GM21619 (cell line): ENCODE measurements at regions not wholly inside any gene's neighbourhood (a gene's known extent, or its start where the extent isn't known, plus 50 kb on each side); places are given as distances from the start of the nearest gene placed in this dataset.
"Not testable (repeated sequence)": the region's sequence is repeated elsewhere in the genome, so short reads cannot be mapped to it uniquely, and the experiment has no call there.

ENCODE experiments used
- ATAC-seq: cut with Tn5 transposase; IDR thresholded peaks from one replicate; pipeline ENCODE4 v1.9.1; 2021; ENCODE audit not compliant: unreplicated experiment

DNA sequence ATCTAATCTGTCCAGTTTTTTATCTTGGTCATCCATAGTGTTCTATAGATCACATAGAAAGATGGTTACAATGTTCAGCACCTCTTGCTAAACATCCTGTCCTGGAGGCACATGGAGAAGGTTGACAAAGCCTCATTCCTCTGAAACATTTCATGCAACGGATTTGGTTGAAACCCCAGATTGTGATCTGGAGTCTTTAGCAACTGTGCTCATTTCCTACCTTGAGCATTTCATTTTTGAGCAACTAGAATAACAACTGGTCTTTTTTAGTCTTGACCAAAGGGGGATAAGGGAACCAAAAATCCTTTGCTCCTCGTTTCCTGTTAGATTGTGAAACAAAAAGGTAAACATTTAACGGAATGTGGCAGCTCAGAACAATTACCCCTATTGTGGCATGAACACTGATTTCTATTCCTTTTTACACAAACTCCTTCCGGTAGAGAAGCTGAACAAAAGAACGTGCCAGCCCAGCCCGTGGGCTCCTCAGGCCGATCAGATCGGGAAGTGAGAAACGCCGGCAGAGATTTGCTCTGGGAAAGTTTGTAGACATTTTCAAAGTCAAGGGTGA, 94.7 kb upstream of the ERRFI1 start:
- no peak for ATAC-seq

DNA sequence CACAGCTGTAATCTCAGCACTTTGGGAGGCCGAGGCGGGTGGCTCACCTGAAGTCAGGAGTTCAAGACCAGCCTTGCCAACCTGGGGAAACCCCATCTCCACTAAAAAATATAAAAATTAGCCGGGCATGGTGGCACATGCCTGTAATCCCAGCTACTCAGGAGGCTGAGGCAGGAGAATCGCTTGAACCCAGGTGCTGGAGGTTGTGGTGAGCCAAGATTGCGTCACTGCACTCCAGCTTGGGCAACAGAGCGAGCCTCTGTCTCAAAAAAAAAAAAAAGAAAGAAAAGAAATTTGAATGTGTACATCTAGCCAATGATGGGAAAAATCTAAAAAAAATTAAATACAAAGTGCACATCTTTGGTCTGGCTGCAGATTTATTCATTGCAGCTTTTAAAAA, 92.6 kb upstream of the ERRFI1 start:
- ATAC-seq: not testable (repeated sequence)

DNA sequence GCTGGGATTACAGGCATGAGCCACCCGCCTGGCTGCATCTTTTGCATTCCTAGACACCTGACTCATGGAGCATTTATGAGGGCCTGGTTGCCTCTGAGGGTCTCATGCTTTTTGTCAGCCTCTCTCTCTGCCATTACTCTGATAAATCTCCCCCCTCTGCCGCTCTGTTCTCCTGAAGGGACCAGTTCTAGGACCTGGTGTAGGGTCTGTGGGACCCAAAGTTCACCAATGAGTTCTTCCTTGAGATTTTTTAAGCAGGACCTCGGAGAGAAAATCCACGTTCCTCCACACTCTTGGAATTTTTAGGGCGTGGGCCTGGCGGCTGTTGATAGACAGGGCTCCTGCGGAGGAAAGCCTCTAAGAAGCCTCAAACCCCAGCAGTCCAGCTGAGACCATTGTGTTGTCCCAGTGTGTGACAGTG, 91.9 kb upstream of the ERRFI1 start:
- ATAC-seq: no peak

DNA sequence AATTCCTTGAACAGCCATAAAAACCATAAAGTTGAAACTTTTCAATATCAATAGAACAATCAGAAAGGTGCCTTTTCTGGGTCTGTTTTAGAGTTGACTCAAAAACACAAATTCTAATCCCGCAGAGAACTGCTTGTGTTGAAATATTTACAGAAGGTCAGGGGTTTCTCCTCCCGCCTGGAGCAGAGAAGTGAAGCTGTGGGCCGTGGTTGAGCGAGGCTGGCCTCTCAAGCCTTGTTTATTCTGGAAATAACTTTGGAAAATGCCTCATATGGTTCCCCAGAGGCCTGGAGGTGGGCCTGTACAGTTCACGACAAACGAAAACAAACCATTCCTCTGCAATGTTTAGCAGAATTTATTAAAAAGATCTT, 90.8 kb upstream of the ERRFI1 start:
- no peak for ATAC-seq

DNA sequence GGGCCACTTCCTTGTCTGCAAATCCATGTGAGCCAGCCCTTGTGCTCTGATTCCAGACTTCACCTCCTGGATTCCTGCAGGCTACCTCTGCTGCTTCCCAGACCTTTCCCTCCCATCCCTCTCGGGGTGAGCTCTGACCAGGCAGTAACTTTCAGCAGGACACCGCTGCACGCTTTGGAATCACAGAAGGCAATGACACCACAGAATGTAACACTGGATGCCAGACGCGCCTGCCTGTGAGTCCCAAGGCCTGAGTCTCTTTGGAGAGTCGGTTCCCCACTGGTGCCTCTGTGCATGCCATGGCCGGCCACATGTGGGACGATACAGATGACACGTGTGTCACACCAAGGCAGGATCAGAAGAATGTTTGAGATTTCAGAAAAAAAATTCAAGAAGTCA, 89.7 kb upstream of the ERRFI1 start:
- no peak for ATAC-seq

DNA sequence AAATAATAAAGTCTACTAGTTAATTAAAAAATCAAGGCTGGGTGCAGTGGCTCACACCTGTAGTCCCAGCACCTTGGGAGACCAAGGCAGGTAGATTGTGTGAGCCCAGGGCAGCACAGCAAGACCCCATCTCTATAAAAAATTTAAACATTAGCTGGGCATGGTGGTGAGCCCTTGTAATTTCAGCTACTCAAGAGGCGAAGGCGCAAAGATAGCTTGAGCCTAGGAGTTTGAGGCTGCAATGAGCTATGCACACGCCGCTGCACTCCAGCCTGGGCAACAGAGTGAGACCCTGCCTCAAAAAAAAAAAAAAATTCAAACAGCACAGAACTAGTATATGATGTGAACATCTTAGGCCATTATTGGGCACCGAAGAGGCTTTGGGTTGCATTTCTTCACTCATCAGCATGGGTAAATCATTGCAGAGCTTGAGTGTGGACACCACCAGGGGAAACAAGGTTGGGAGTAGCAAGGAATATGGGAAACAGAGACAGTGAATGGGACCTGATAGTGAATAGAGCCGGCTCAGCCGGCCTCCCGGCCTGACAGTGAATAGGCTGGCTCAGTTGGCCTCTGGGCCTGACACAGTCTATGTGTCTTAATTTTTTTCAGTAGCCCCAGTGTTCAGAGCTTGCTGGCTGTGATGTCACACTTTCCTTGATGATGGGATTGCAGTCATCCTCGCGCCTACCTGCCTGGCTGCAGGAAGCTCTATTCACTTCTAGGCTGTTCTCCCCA, 89.1 kb upstream of the ERRFI1 start:
- ATAC-seq: no peak

DNA sequence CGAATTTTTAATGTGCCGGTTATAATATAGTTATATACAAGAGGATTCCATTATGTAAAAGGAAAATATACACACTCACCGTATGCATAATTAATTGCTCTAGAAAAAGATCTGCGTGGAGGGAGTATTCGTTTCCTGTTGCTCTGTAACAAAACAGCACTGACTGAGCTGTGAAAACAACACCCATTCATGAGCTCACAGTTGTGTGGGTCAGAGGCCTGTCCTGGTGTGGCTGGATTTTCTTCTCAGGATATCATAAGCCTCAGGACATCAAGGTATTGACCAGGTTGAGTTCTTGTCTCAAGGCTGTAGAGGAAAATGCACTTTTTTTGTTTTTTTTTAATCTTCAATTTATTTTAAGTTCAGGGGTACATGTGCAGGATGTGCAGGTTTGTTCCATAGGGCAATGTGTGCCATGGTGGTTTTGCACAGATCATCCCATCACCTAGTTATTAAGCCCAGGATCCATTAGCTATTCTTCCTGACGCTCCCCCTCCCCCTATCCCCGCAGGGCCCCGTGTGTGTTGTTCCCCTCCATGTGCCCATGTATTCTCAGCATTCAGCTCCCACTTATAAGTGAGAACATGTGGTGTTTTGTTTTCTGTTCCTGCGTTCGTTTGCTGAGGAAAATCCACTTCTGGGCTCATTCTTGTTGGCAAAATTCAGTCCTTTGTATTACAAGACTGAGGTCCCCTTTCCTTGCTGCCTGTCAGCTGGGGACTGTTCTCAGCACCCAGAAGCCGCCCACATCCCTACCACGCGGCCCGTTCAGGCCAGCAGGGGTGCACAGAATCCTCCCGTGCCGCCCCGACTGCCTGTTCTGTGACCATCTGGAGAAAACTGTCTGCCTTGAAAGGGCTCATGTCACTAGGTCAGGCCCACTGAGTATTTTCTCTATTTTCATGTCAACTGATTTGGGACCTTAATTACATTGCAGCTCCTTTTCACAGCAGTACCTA, 87.4 kb upstream of the ERRFI1 start:
- no peak for ATAC-seq

DNA sequence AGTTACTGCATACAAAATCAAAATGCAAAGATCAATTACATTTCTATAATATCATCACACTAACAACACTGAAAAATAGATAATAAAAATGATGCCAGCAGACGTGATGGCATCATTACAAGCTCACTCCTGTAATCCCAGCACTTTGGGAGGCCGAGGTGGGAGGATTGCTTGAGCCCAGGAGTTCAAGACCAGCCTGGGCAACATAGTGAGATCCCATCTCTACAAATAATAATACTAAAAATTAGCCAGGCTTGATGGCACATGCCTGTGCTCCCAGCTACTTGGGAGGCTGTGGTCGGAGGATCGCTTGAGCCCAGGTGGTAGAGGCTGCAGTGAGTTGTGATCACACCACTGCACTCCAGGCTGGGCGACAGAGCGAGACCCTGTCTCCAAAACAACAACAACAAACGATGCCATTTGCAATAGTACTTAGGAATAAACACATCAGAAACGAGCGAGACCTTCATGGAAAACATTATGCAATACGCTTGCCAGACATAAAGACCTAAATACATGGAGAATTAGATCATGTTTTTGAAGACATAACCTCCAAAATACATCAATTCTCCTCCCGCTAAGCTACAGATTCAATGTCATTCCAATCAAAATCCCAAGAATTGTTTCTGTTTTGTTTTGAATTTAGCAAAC, 86.6 kb upstream of the ERRFI1 start:
- ATAC-seq: no peak

DNA sequence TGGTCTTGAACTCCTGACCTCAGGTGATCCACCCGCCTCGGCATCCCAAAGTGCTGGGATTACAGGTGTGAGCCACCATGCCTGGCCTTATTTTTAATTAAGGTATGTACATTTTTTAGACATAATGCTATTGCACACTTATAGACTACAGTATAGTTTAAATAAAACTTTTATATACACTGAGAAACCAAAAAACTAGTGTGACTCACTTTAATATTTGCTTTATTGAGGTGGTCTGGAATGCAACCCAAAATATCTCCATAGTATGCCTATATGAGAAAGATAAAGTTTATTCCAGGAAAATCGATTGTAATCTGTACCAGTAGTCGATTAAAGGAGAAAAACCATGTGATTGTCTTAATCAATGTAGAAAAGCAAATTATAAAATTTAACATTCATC, 85.5 kb upstream of the ERRFI1 start:
- ATAC-seq: no peak

DNA sequence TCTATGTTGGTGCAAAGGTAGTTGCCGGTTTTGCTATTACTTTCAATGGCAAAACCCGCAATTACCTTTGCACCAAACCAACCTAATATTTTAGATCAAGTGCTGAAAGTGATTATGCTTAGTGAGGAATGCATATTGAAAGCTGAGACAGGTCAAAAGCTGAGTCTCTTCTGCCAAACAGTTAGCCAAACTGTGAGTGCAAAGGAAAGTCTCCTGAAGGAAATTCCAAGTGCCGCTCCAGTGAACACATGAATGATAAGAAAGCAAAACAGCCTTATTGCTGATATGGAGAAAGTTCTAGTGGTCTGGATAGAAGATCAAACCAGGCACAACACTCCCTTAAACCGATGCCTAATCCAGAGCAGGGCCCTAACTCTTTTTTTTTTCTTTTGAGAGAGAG, 83.1 kb upstream of the ERRFI1 start:
- no peak for ATAC-seq

DNA sequence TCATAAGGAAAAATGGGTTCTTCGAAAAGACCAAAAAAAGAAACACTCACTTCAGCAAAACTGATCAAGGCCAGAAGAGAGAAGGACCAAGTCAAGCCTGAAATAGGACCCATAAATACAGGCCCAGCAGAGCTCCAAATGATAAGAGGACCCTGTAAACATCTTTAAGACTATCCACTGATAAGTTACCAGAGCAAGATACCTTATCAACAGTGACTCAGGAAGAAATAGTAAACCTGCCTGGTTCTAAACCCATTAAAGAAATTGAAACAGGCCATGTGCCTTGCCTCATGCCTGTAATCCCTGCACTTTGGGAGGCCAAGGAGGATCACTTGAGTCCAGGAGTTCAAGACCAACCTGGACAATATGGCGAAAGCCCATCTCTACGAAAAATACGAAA, 81.8 kb upstream of the ERRFI1 start:
- ATAC-seq: no peak

DNA sequence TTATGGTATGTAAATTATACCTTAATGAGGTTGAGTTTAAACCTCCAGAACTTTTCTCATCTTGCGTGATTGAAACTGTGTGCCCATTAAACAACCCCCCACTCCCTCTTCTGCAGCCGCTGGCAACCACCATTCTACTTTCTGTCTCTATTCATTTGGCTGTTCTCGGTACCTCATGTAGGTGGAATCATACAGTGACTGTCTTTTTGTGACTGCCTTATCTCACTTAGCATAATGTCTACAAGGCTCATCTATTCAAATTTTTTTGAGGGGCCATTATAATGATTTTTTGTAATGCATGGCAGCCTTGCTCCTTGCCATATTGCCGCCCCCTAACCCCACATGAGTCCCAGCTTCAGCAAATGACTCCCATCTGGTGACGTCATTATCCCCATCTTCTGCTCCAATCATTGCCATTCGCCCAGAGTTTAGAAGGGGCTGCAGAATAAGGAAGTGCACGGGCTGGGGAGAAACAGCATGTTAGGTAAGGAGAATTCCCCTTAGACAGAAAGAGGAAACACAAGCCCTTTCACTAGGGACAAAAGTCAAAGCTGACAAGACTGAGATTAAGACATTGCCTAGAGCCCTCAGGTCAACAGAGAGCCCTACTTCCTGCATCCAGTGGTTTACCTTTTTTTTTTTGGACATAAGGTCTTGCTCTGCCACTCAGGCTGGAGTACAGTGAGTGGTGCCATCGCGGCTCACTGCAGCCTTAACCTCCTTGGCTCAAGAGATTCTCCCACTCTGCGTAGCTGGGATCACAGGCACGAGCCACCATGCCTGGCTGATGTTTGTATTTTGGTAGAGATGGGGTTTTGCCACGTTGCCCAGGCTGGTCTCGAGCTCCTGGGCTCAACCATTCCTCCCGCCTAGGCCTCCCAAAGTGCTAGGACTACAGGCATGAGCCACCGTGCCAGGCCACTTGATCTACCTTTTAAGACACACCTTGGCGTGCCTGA, 78.4 kb upstream of the ERRFI1 start:
- ATAC-seq: no peak

DNA sequence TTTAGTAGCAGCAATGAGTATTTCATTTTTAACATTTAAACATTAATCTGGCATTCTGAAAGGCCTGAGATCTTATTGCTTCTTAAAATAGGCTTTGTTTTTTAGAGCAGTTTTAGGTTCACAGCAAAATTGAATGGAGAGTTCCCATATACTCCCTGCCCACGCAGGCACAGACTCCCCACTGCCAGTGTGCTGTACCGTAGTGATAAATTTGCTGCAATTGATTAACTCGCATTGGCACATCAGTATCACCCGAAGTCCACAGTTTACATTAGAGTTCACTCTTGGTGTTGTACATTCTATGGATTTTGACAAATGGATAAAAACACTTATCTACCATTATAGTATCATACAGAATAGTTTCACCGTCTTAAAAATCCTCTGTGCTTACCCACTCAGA, 71.8 kb upstream of the ERRFI1 start:
- no peak for ATAC-seq

DNA sequence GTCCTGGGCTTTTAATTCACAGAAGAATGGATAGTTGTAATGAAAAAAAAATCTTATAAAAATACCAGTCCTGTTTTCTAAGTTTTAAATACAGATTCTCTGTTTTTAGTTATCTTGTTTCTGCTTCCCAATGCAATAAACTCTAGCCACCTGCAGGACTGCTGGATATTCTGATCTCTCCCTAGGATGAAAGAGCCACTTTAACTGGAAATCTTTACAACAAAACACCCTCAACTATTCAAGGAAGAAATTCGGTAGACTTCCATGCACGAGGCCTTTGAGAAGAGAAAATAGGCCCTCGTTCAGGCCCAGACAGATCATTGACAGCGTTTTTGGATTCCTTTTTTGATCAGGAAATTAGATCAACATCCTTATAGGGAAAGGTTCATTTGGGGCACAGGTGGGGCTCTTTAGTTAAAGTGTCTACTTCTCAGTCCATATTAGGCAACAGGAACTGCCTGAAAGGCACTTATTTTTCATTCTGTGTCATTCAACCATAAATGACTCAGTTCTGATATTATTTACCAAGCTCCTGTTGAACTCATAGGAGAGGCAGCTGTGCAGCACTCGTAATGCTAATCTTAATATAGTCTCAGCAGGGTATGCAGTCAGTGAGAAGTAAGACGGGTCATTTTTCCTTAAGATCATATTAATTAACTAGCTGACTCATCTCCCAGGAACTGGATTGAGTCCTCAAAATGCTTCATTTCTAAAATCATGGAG, 71.1 kb upstream of the ERRFI1 start:
- peak; percentile 95 for ATAC-seq

DNA sequence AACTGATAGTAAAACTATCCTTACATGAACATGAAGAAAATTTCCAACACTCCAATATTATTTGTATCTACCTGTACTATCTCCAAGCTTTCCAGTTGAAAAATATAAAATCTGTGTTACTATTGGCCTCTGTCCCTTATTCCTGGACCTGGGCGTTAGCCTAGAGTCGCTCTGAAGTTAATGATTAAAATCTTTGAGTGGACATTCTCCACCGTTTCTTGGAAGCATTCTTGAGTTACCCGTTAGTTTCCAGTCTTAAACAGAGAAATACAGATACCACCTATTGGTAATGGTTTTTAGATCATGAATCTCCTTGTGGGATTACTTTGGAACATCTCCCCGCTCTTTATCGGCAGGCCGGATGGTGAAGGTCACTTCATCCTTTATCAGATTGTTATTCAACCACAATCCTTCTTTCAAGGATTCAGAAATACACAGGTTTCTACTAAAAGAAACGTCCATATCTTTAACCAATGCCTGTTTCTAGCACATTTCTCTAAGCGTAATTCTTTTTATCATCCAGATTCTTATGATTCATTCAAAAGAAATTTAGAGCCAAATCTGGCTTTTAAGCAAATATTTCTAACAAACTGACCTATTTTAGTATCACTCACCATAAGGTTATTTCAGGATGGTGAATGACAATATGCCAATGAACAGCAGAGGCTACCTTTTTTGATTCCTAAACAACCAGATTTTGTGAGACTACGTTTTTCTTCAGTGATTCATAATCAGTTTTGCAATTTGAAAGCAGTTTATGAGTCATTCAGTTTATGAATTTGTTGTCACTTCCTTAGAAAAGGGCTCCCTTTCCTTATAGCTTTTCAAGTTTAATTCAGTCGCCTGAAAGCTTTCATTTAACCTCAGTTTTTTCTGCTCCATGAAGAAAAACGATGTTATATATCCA, 70.2 kb upstream of the ERRFI1 start:
- no peak for ATAC-seq

DNA sequence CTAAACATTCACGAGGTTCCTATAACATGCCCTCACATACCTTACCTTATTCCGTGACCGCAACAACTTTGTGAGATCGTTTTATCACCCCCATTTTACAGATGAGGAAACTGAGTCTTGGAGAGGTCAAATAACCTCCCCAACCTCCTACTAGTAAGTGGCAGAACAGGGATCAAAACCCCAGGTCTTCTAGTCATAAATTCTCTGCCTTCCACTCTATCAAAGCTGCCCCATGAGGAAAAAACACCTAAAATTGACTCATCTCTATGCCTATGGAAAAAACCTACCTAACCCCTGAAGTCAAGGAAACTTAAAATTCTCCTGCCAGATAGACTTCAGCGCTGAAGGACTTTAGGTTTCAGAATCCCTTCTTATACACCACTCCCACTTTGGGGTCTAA, 69.5 kb upstream of the ERRFI1 start:
- no peak for ATAC-seq

DNA sequence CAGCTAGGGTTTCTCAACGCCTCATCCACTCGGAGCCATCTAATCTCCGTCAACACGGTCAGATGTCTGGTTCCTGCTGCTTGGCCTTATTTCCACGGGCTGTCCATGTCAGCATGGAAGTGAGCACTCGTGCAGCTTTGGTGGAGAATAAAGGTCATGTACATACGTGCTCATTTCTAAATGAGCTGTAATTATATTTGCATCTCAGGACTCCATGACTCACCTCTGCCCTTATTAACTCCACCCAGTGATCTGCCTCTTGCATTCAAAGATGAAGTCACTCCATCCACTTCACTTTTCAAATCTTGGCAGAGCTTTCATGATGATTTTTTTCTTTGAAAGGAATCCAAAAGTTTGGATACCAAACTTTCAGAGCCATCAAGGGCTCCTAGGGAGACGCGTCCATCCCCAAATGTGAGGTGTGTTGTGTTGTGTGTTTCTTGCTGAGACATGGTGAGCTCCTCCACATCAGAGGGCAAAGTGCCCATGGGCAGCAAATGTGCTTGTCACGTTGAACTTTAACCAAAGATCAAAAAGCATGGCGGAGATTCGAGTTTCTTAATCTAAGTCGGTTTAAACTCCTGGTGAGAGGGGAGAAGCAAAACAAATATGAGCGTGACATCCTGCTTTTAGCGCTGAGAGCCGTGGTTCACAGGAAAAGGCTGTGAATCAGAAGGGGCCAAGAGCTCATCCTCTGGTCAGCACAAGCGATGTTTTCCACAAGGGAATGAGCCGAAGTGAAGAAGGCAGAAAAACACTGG, 68.6 kb upstream of the ERRFI1 start:
- ATAC-seq: no peak
